Endothelial cell of umbilical vein (primary cell): ENCODE measurements at regions not wholly inside any gene's neighbourhood (a gene's known extent, or its start where the extent isn't known, plus 50 kb on each side); places are given as distances from the start of the nearest gene placed in this dataset.

Source experiments
- BruUV-seq: library from RNA; stranded (reverse); fragments of 400-500 nt; replicated peaks from 2 replicates; lab custom pipeline; 2021; lab: Mats Ljungman, UMichigan
- CTCF ChIA-PET: fragments of 300-600, 350-600 bp; sonication (Branson Sonifier 250); formaldehyde crosslinking; loops from one replicate; lab custom pipeline; 2021; ENCODE audit warnings: antibody characterized with exemption, inconsistent platforms; lab: Charles Lee
- POLR2A ChIA-PET: fragments of 300-600, 350-600 bp; sonication (Branson Sonifier 250); formaldehyde crosslinking; loops from one replicate; lab custom pipeline; 2021; ENCODE audit warnings: antibody characterized with exemption, inconsistent platforms; lab: Charles Lee
- DNase-seq: peaks from one replicate; pipeline ENCODE4 v3.0.0-alpha.2; 2011; ENCODE audit warnings: low read depth, low spot score
- FAIRE-seq: peaks from 2 replicates; lab custom pipeline; 2011; peaks lifted over from hg19 to GRCh38; lab: Jason Lieb, UNC
- H2AFZ ChIP-seq: 2 replicates; pipeline ENCODE4 v1.6.0; 2012; ENCODE audit warnings: low read depth, low read length, control low read depth, inconsistent platforms
- H3K27ac ChIP-seq: 2 replicates; pipeline ENCODE4 v1.5.1; 2011; ENCODE audit warnings: low read depth, mild to moderate bottlenecking, control low read depth, low read length, moderate library complexity; ENCODE audit not compliant: insufficient read depth
- H3K27me3 ChIP-seq, 2 experiments: 2 replicates each; pipeline versions ENCODE4 v1.6.0 to v1.6.1; 2011; ENCODE audit warnings: low read length in 2 of 2, mixed read lengths in 1 of 2; ENCODE audit not compliant: control insufficient read depth in 2 of 2, insufficient read depth in 2 of 2
- H3K36me3 ChIP-seq, 2 experiments: 2 replicates in 1 of 2; 3 replicates in 1 of 2; pipeline ENCODE4 v1.5.1; 2011; ENCODE audit warnings: low read length in 2 of 2, mild to moderate bottlenecking in 1 of 2, moderate library complexity in 1 of 2; ENCODE audit not compliant: control insufficient read depth in 2 of 2, insufficient read depth in 2 of 2; ENCODE audit errors: extremely low read depth in 1 of 2
- H3K4me1 ChIP-seq: 3 replicates; pipeline ENCODE4 v1.5.1; 2011; ENCODE audit warnings: mild to moderate bottlenecking, low read length; ENCODE audit not compliant: control insufficient read depth, insufficient read depth; ENCODE audit errors: extremely low read depth
- H3K4me2 ChIP-seq: 2 replicates; pipeline ENCODE4 v1.6.1; 2011; ENCODE audit warnings: low read length, control low read depth, mixed read lengths; ENCODE audit not compliant: insufficient read depth
- H3K4me3 ChIP-seq, 3 experiments: fragments of 200-600 bp in 1 of 3; sonication (generic), shearing (Covaris generic) in 1 of 3; replicated peaks in 1 of 3; 2 replicates each; pipeline ENCODE4 v1.5.1; 2011 to 2016; ENCODE audit warnings: control low read depth in 3 of 3, low read length in 3 of 3, mild to moderate bottlenecking in 2 of 3, inconsistent platforms in 1 of 3, low read depth in 1 of 3, moderate library complexity in 1 of 3; ENCODE audit not compliant: insufficient read depth in 1 of 3
- H3K79me2 ChIP-seq: 2 replicates; pipeline ENCODE4 v1.6.0; 2012; ENCODE audit warnings: low read length, inconsistent platforms; ENCODE audit not compliant: control insufficient read depth, insufficient read depth
- H3K9ac ChIP-seq: replicated peaks from 2 replicates; pipeline ENCODE3; 2011; ENCODE audit warnings: low read length, control low read depth; ENCODE audit not compliant: insufficient read depth; ENCODE audit errors: extremely low read depth
- H3K9me1 ChIP-seq: replicated peaks from 3 replicates; pipeline ENCODE4 v1.6.0; 2011; ENCODE audit warnings: mild to moderate bottlenecking, low read length; ENCODE audit not compliant: control insufficient read depth, insufficient read depth; ENCODE audit errors: extremely low read depth
- H3K9me3 ChIP-seq: replicated peaks from 2 replicates; pipeline ENCODE4 v1.5.1; 2012; ENCODE audit warnings: low read length, inconsistent platforms; ENCODE audit not compliant: control insufficient read depth, insufficient read depth
- H4K20me1 ChIP-seq: replicated peaks from 2 replicates; pipeline ENCODE3; 2011; ENCODE audit warnings: mild to moderate bottlenecking, low read length; ENCODE audit not compliant: control insufficient read depth, insufficient read depth; ENCODE audit errors: extremely low read depth
- CTCF ChIP-seq, 2 donors: IDR thresholded peaks; 1 replicate in 1 of 2; 2 replicates in 1 of 2; pipeline ENCODE4 v1.5.1; 2011; ENCODE audit warnings: low read length in 2 of 2, mild to moderate bottlenecking in 2 of 2, moderate library complexity in 2 of 2, control low read depth in 1 of 2, inconsistent platforms in 1 of 2, low read depth in 1 of 2; ENCODE audit not compliant: insufficient read depth in 1 of 2; ENCODE audit errors: extremely low read depth in 1 of 2
- EZH2 ChIP-seq: IDR thresholded peaks from 2 replicates; pipeline ENCODE4 v1.6.1; 2012; ENCODE audit warnings: borderline replicate concordance, low read depth, mild to moderate bottlenecking, moderate library complexity, low read length, inconsistent platforms; ENCODE audit not compliant: severe bottlenecking
- FOS ChIP-seq: IDR thresholded peaks from 2 replicates; pipeline ENCODE4 v1.6.1; 2011; ENCODE audit warnings: mild to moderate bottlenecking, low read length, moderate library complexity, borderline replicate concordance; ENCODE audit not compliant: insufficient read depth
- GATA2 ChIP-seq: IDR thresholded peaks from 2 replicates; pipeline ENCODE4 v1.7.0; 2011; ENCODE audit warnings: low read depth, mild to moderate bottlenecking, moderate library complexity, mixed read lengths, low read length; ENCODE audit not compliant: insufficient read length, insufficient read depth
- JUN ChIP-seq: IDR thresholded peaks from 2 replicates; pipeline ENCODE4 v1.6.1; 2011; ENCODE audit warnings: borderline replicate concordance, low read depth; ENCODE audit not compliant: insufficient read length, insufficient read depth
- MAX ChIP-seq: IDR thresholded peaks from 2 replicates; pipeline ENCODE4 v1.6.1; 2011; ENCODE audit not compliant: insufficient read depth, insufficient read length
- MYC ChIP-seq: IDR thresholded peaks from one replicate; pipeline ENCODE4 v1.6.1; 2011; ENCODE audit warnings: mild to moderate bottlenecking, low read depth, low read length
- POLR2A ChIP-seq: IDR thresholded peaks from 2 replicates; pipeline ENCODE4 v1.6.1; 2012; ENCODE audit warnings: low read depth, mild to moderate bottlenecking, control low read depth, low read length
- POLR2AphosphoS5 ChIP-seq: IDR thresholded peaks from 2 replicates; pipeline ENCODE4 v1.6.1; 2012; ENCODE audit warnings: low read depth, mild to moderate bottlenecking, control low read depth, low read length, moderate library complexity; ENCODE audit not compliant: insufficient read depth
- dilution Hi-C: fragments of 300-500 bp; cut with MboI; formaldehyde crosslinking; loops from one replicate; pipeline ENCODE4 v1.15.0; 2019; ENCODE audit warnings: low sequenced_read_pairs; ENCODE audit not compliant: extremely low pct_ligation_motif_present
- intact Hi-C: fragments of 100-400 bp; cut with micrococcal nuclease; formaldehyde crosslinking; loops from one replicate; pipeline ENCODE4 v1.10.0; 2022

GRCh38 chr1:213584272-213584671 lies 403.5 kb upstream of the PROX1 start:
- H3K27ac ChIP-seq = no peak overlapping the region
- H4K20me1 ChIP-seq = no peaks in the 10 kb centered on the region
- TF ChIP-seq MYC = no peak
- TF ChIP-seq EZH2 = no peak
- TF ChIP-seq CTCF (IDR thresholded peaks at IDR 0.05; ENCODE audit: extremely low read depth in 1 of 2, insufficient read depth in 1 of 2, low read depth in 1 of 2, low read length in 2 of 2) = no peak
- no peak for TF ChIP-seq MAX
- no peak for TF ChIP-seq POLR2A
- no peak for TF ChIP-seq POLR2AphosphoS5
- TF ChIP-seq FOS = no peak
- TF ChIP-seq GATA2 = no peak
- TF ChIP-seq JUN = no peak
- no peak overlapping the region for H2AFZ ChIP-seq
- POLR2A ChIA-PET = no interaction called here
- intact Hi-C loops (no loop called here), dilution Hi-C loops (no loop called here)
- no peaks in the 10 kb centered on the region for H3K27me3 ChIP-seq
- no peak overlapping the region for H3K4me2 ChIP-seq
- CTCF ChIA-PET = no interaction called here
- H3K4me3 ChIP-seq = no peak overlapping the region
- H3K4me1 ChIP-seq = no peaks in the 10 kb centered on the region
- no peaks in the 10 kb centered on the region for H3K36me3 ChIP-seq
- BruUV-seq = no TSS peak
- H3K9ac ChIP-seq = no peak overlapping the region
- no peaks in the 10 kb centered on the region for H3K9me3 ChIP-seq
- no peaks in the 10 kb centered on the region for H3K9me1 ChIP-seq
- DNase-seq (no peak), FAIRE-seq (no peak)
- H3K79me2 ChIP-seq = no peaks in the 10 kb centered on the region
